Fibroblast of lung (primary cell): ENCODE measurements at regions not wholly inside any gene's neighbourhood (a gene's known extent, or its start where the extent isn't known, plus 50 kb on each side); places are given as distances from the start of the nearest gene placed in this dataset.

Source experiments
- DNase-seq, 2 donors: peaks; one replicate each; pipeline versions ENCODE4 v3.0.0 to v3.0.0-alpha.2; 2010; ENCODE audit warnings: low read depth in 2 of 2
- H2AFZ ChIP-seq: 2 replicates; pipeline ENCODE4 v1.5.1; 2012; ENCODE audit warnings: low read length, control low read depth, inconsistent platforms
- H3K27ac ChIP-seq: 2 replicates; pipeline ENCODE4 v1.5.1; 2011; ENCODE audit warnings: low read length, control low read depth; ENCODE audit not compliant: insufficient read depth
- H3K27me3 ChIP-seq: 2 replicates; pipeline ENCODE4 v1.5.1; 2011; ENCODE audit warnings: mild to moderate bottlenecking, low read length; ENCODE audit not compliant: control insufficient read depth, insufficient read depth
- H3K36me3 ChIP-seq: 2 replicates; pipeline ENCODE4 v1.5.1; 2011; ENCODE audit warnings: low read length; ENCODE audit not compliant: control insufficient read depth, insufficient read depth
- H3K4me1 ChIP-seq: 2 replicates; pipeline ENCODE4 v1.5.1; 2011; ENCODE audit warnings: low read length; ENCODE audit not compliant: control insufficient read depth, insufficient read depth; ENCODE audit errors: extremely low read depth
- H3K4me2 ChIP-seq: 2 replicates; pipeline ENCODE4 v1.5.1; 2011; ENCODE audit warnings: low read length, control low read depth; ENCODE audit not compliant: insufficient read depth; ENCODE audit errors: extremely low read depth
- H3K4me3 ChIP-seq, 4 experiments: fragments of 200-600 bp in 1 of 4; sonication (generic) in 1 of 4; replicated peaks in 1 of 4; 2 replicates each; pipeline ENCODE4 v1.5.1; 2011 to 2016; ENCODE audit warnings: low read length in 4 of 4, low read depth in 3 of 4, mild to moderate bottlenecking in 3 of 4, control low read depth in 2 of 4, inconsistent platforms in 1 of 4, mixed read lengths in 1 of 4; ENCODE audit not compliant: insufficient read depth in 1 of 4; ENCODE audit errors: control extremely low read depth in 1 of 4
- H3K79me2 ChIP-seq: 2 replicates; pipeline ENCODE4 v1.5.1; 2012; ENCODE audit warnings: mild to moderate bottlenecking, low read length, inconsistent platforms; ENCODE audit not compliant: control insufficient read depth, insufficient read depth
- H3K9ac ChIP-seq: 2 replicates; pipeline ENCODE4 v1.5.1; 2011; ENCODE audit warnings: mild to moderate bottlenecking, low read length, control low read depth; ENCODE audit not compliant: insufficient read depth
- H3K9me3 ChIP-seq: 2 replicates; pipeline ENCODE4 v1.5.1; 2012; ENCODE audit warnings: low read depth, low read length; ENCODE audit not compliant: control insufficient read depth, insufficient read depth
- H4K20me1 ChIP-seq: 2 replicates; pipeline ENCODE4 v1.5.1; 2011; ENCODE audit warnings: low read length; ENCODE audit not compliant: control insufficient read depth, insufficient read depth; ENCODE audit errors: extremely low read depth
- CTCF ChIP-seq, 2 donors: IDR thresholded peaks in 1 of 2; conservative IDR thresholded peaks in 1 of 2; 1 replicate in 1 of 2; 2 replicates in 1 of 2; pipeline ENCODE4 v1.5.1; 2011 to 2012; ENCODE audit warnings: low read length in 2 of 2, control low read depth in 1 of 2, inconsistent platforms in 1 of 2, low read depth in 1 of 2, mild to moderate bottlenecking in 1 of 2
- EZH2 ChIP-seq: IDR thresholded peaks from 2 replicates; pipeline ENCODE4 v1.5.1; 2012; ENCODE audit warnings: low read length, control low read depth, mild to moderate bottlenecking; ENCODE audit errors: missing control alignments

DNA sequence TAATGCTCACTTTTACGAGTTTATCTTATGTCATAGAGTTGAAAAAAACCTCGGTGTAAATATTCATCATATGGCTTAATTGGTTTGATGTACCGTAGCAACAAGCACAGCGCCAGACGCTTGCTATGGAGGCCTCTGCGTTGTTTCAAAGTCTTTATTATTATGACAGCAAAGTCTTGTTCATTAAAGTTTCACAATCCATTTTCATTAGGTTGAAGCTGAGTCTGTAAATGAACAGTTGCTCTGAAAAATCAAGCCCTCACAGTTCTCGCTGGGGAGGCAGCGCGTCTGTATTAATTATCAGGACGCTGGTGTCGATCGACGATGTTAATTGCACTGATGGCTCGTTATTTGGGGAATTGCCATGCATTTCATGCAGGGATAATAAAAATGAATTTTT, 185.6 kb downstream of the INSC start:
- no peaks in the 10 kb centered on the region for H3K79me2 ChIP-seq
- H2AFZ ChIP-seq = no peak overlapping the region
- no peaks in the 10 kb centered on the region for H3K36me3 ChIP-seq
- TF ChIP-seq EZH2 (no peak), CTCF (conservative IDR thresholded peaks at IDR 0.05 in 1 of 2, IDR thresholded peaks at IDR 0.05 in 1 of 2; ENCODE audit: low read depth in 1 of 2, low read length in 2 of 2) (no peak)
- no peak overlapping the region for H3K9ac ChIP-seq
- no peaks in the 10 kb centered on the region for H4K20me1 ChIP-seq
- H3K4me1 ChIP-seq = no peaks in the 10 kb centered on the region
- H3K9me3 ChIP-seq = no peaks in the 10 kb centered on the region
- no peak overlapping the region for H3K4me3 ChIP-seq
- H3K4me2 ChIP-seq = no peak overlapping the region
- no peak for DNase-seq
- H3K27me3 ChIP-seq = no peaks in the 10 kb centered on the region
- no peak overlapping the region for H3K27ac ChIP-seq

- Histone ChIP-seq H3K4me2 (no peak overlapping the region), H3K9ac (no peak overlapping the region), H3K27ac (no peak overlapping the region), H3K27me3 (no peaks in the 10 kb centered on the region), H3K4me3 (no peak overlapping the region), H2AFZ (no peak overlapping the region), H3K79me2 (no peaks in the 10 kb centered on the region), H3K9me3 (no peaks in the 10 kb centered on the region), H4K20me1 (no peaks in the 10 kb centered on the region), H3K36me3 (no peaks in the 10 kb centered on the region), H3K4me1 (no peaks in the 10 kb centered on the region)
- DNase-seq = no peak
- TF ChIP-seq EZH2 (no peak), CTCF (conservative IDR thresholded peaks at IDR 0.05 in 1 of 2, IDR thresholded peaks at IDR 0.05 in 1 of 2; ENCODE audit: low read depth in 1 of 2, low read length in 2 of 2) (no peak)
Observed at GRCh38 chr11:15307619-15308024, 192.9 kb downstream of the INSC start.

- TF ChIP-seq EZH2 = no peak
- TF ChIP-seq CTCF (conservative IDR thresholded peaks at IDR 0.05 in 1 of 2, IDR thresholded peaks at IDR 0.05 in 1 of 2; ENCODE audit: low read depth in 1 of 2, low read length in 2 of 2) = no peak
Observed at GRCh38 chr11:15308840-15309239, 194.1 kb downstream of the INSC start.

More at GRCh38 chr11:15308840-15309239, 194.1 kb downstream of the INSC start:
- Histone ChIP-seq H3K4me2 (no peak overlapping the region), H3K9me3 (no peaks in the 10 kb centered on the region), H3K4me1 (no peaks in the 10 kb centered on the region), H3K36me3 (no peaks in the 10 kb centered on the region), H3K9ac (no peak overlapping the region), H3K27me3 (no peaks in the 10 kb centered on the region), H3K27ac (no peak overlapping the region), H2AFZ (no peak overlapping the region), H3K79me2 (no peaks in the 10 kb centered on the region), H4K20me1 (no peaks in the 10 kb centered on the region), H3K4me3 (no peak overlapping the region)
- no peak for DNase-seq
